Thoracic aorta (tissue), 2 donors: ENCODE measurements at regions not wholly inside any gene's neighbourhood (a gene's known extent, or its start where the extent isn't known, plus 50 kb on each side); places are given as distances from the start of the nearest gene placed in this dataset.

Experiments
- ATAC-seq: fragments of 150-250 bp; one replicate; pipeline ENCODE4 v1.8.0; 2017; ENCODE audit warnings: low read depth; ENCODE audit not compliant: insufficient number of reproducible peaks, low FRiP score
- DNase-seq: peaks from one replicate; pipeline ENCODE4 v3.0.0-alpha.2; 2020; ENCODE audit warnings: low spot score
- H3K27ac ChIP-seq, 2 donors: fragments of 200-600 bp; sonication (generic); 1 replicate in 1 of 2; 2 replicates in 1 of 2; pipeline ENCODE4 v1.5.1; 2016; ENCODE audit warnings: mild to moderate bottlenecking in 2 of 2, moderate library complexity in 2 of 2
- H3K27me3 ChIP-seq: fragments of 200-600 bp; sonication (generic); replicated peaks from 2 replicates; pipeline ENCODE4 v1.6.0; 2016; ENCODE audit warnings: mild to moderate bottlenecking; ENCODE audit not compliant: insufficient read depth
- H3K36me3 ChIP-seq: fragments of 200-600 bp; sonication (generic); one replicate; pipeline ENCODE4 v1.5.1; 2016
- H3K4me1 ChIP-seq, 2 donors: fragments of 200-600 bp; sonication (generic); 1 replicate in 1 of 2; 2 replicates in 1 of 2; pipeline versions ENCODE4 v1.5.1 to v1.6.0; 2016; ENCODE audit warnings: low read depth in 2 of 2, mild to moderate bottlenecking in 1 of 2; ENCODE audit not compliant: control insufficient read depth in 1 of 2
- H3K4me3 ChIP-seq: fragments of 200-600 bp; sonication (generic); 2 replicates; pipeline ENCODE4 v1.5.1; 2016; ENCODE audit warnings: mild to moderate bottlenecking
- H3K9me3 ChIP-seq: fragments of 200-600 bp; sonication (generic); 2 replicates; pipeline ENCODE4 v1.5.1; 2016
- TF ChIP-seq, protein P1 (sequence below): fragments of 200-600 bp; sonication (generic); IDR thresholded peaks from one replicate; pipeline ENCODE4 v1.5.1; 2019; ENCODE audit warnings: antibody characterized with exemption

- no peaks in the 10 kb centered on the region for H3K36me3 ChIP-seq
- TF ChIP-seq, protein P1, sequence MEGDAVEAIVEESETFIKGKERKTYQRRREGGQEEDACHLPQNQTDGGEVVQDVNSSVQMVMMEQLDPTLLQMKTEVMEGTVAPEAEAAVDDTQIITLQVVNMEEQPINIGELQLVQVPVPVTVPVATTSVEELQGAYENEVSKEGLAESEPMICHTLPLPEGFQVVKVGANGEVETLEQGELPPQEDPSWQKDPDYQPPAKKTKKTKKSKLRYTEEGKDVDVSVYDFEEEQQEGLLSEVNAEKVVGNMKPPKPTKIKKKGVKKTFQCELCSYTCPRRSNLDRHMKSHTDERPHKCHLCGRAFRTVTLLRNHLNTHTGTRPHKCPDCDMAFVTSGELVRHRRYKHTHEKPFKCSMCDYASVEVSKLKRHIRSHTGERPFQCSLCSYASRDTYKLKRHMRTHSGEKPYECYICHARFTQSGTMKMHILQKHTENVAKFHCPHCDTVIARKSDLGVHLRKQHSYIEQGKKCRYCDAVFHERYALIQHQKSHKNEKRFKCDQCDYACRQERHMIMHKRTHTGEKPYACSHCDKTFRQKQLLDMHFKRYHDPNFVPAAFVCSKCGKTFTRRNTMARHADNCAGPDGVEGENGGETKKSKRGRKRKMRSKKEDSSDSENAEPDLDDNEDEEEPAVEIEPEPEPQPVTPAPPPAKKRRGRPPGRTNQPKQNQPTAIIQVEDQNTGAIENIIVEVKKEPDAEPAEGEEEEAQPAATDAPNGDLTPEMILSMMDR = no peak
- H3K4me1 ChIP-seq = peaks cover 7 to 20% of the 10 kb centered on the region in 2 donors
- H3K27ac ChIP-seq = no peak overlapping the region
- H3K9me3 ChIP-seq = no peaks in the 10 kb centered on the region
- DNase-seq = no peak
- H3K4me3 ChIP-seq = no peak overlapping the region
- no peak for ATAC-seq
- H3K27me3 ChIP-seq = no peaks in the 10 kb centered on the region
Measured at GRCh38 chr7:134561-135256, 57.7 kb upstream of the FAM20C start.

DNA sequence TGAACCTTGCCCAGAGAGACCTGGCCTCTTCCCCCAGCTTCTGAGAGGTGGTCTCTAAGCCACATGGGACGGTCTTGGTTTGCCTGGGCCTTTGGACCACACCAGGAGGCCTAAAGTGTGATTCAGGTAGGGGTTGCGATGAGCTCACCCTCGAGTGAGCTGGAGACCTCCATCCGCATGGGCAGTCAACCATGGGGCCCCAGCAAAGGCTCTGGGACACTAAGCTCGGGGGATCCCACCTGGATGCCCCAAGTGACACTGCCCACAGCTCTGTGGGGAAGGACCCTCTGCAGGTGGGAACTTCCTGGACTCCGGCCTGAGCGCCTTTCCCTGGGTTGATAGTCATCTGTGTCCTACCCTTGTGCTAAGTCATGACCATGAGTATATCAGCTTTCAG lies 57.1 kb upstream of the FAM20C start:
- Histone ChIP-seq H3K27ac (no peak overlapping the region), H3K4me3 (no peak overlapping the region), H3K9me3 (no peaks in the 10 kb centered on the region), H3K36me3 (no peaks in the 10 kb centered on the region), H3K4me1 (peaks cover 3 to 15% of the 10 kb centered on the region in 2 donors), H3K27me3 (no peaks in the 10 kb centered on the region)
- ATAC-seq (no peak), DNase-seq (no peak)
- TF ChIP-seq, protein P1 = no peak

GRCh38 chr7:135731-136645 lies 56.4 kb upstream of the FAM20C start:
- Histone ChIP-seq H3K4me1 (peaks cover 0 to 8% of the 10 kb centered on the region in 2 donors), H3K9me3 (no peaks in the 10 kb centered on the region), H3K4me3 (no peak overlapping the region), H3K36me3 (no peaks in the 10 kb centered on the region), H3K27me3 (no peaks in the 10 kb centered on the region), H3K27ac (no peak overlapping the region)
- TF ChIP-seq, protein P1 = no peak
- DNase-seq (no peak), ATAC-seq (no peak)

- TF ChIP-seq, protein P1 = no peak
- H3K4me1 ChIP-seq = peaks cover 4 to 13% of the 10 kb centered on the region in 2 donors
- H3K9me3 ChIP-seq = no peaks in the 10 kb centered on the region
- H3K27ac ChIP-seq = no peak overlapping the region
- no peaks in the 10 kb centered on the region for H3K27me3 ChIP-seq
- ATAC-seq = no peak
- no peaks in the 10 kb centered on the region for H3K36me3 ChIP-seq
- no peak for DNase-seq
- no peak overlapping the region for H3K4me3 ChIP-seq
Measured at GRCh38 chr7:137094-137891, 55.1 kb upstream of the FAM20C start.
